SK-N-SH treated with all-trans-retinoic acid at 6 μM for 48 hours (cell line): ENCODE measurements at regions not wholly inside any gene's neighbourhood (a gene's known extent, or its start where the extent isn't known, plus 50 kb on each side); places are given as distances from the start of the nearest gene placed in this dataset.

Source experiments
- ATAC-seq: fragments of 200-7000 bp; cut with Tn5 transposase; 3 replicates; pipeline ENCODE4 v1.9.1; 2020; ENCODE audit warnings: mild to moderate bottlenecking, moderate library complexity
- BACH2 ChIP-seq: fragments of 250-450 bp; sonication (Bioruptor Pico); IDR thresholded peaks from 2 replicates; pipeline ENCODE4 v1.9.0; 2021; ENCODE audit warnings: mild to moderate bottlenecking, borderline replicate concordance
- CREB5 ChIP-seq: fragments of 250-450 bp; sonication (Bioruptor Pico); IDR thresholded peaks from 2 replicates; pipeline ENCODE4 v1.5.1; 2020; ENCODE audit warnings: low read depth, mild to moderate bottlenecking, moderate library complexity
- CSRNP3 ChIP-seq: fragments of 250-450 bp; sonication (Bioruptor Pico); IDR thresholded peaks from 2 replicates; pipeline ENCODE4 v1.5.1; 2021; ENCODE audit warnings: mild to moderate bottlenecking, moderate library complexity
- ESRRG ChIP-seq: fragments of 250-450 bp; sonication (Bioruptor Pico); IDR thresholded peaks from 2 replicates; pipeline ENCODE4 v1.6.1; 2021; ENCODE audit warnings: mild to moderate bottlenecking
- GLIS3 ChIP-seq: fragments of 250-450 bp; sonication (Bioruptor Pico); IDR thresholded peaks from 2 replicates; pipeline ENCODE4 v1.5.0; 2020; ENCODE audit warnings: mild to moderate bottlenecking, moderate library complexity
- ISL1 ChIP-seq: fragments of 250-450 bp; sonication (Bioruptor Pico); IDR thresholded peaks from 2 replicates; pipeline ENCODE4 v2.1.2; 2022; ENCODE audit warnings: mild to moderate bottlenecking, moderate library complexity
- OSR1 ChIP-seq: fragments of 250-450 bp; sonication (Bioruptor Pico); IDR thresholded peaks from 2 replicates; pipeline ENCODE4 v1.8.0; 2022; ENCODE audit warnings: moderate library complexity, mild to moderate bottlenecking, inconsistent platforms
- PATZ1 ChIP-seq: fragments of 250-450 bp; sonication (Bioruptor Pico); IDR thresholded peaks from 2 replicates; pipeline ENCODE4 v1.8.0; 2020; ENCODE audit warnings: mild to moderate bottlenecking, moderate library complexity, borderline replicate concordance
- POU6F1 ChIP-seq: fragments of 250-450 bp; sonication (Bioruptor Pico); IDR thresholded peaks from 2 replicates; pipeline ENCODE4 v1.8.0; 2021; ENCODE audit warnings: low read depth, mild to moderate bottlenecking, moderate library complexity, borderline replicate concordance
- RARB ChIP-seq: fragments of 250-450 bp; sonication (Bioruptor Pico); IDR thresholded peaks from 2 replicates; pipeline ENCODE4 v1.8.0; 2021; ENCODE audit warnings: mild to moderate bottlenecking, moderate library complexity
- SNAI2 ChIP-seq: fragments of 250-450 bp; sonication (Bioruptor Pico); IDR thresholded peaks from 2 replicates; pipeline ENCODE4 v1.5.0; 2020; ENCODE audit warnings: mild to moderate bottlenecking, moderate library complexity
- TCF4 ChIP-seq: fragments of 250-450 bp; sonication (Bioruptor Pico); IDR thresholded peaks from 2 replicates; pipeline ENCODE4 v1.8.0; 2021; ENCODE audit warnings: mild to moderate bottlenecking, moderate library complexity, borderline replicate concordance
- TOX ChIP-seq: fragments of 250-450 bp; sonication (Bioruptor Pico); IDR thresholded peaks from 2 replicates; pipeline ENCODE4 v1.8.0; 2021; ENCODE audit warnings: mild to moderate bottlenecking, moderate library complexity, borderline replicate concordance
- TSHZ2 ChIP-seq: fragments of 250-450 bp; sonication (Bioruptor Pico); IDR thresholded peaks from 2 replicates; pipeline ENCODE4 v1.5.0; 2020; ENCODE audit warnings: mild to moderate bottlenecking, moderate library complexity
- ZFP3 ChIP-seq: fragments of 250-450 bp; sonication (Bioruptor Pico); IDR thresholded peaks from 2 replicates; pipeline ENCODE4 v1.5.0; 2020; ENCODE audit warnings: mild to moderate bottlenecking, moderate library complexity
- ZFP30 ChIP-seq: fragments of 450-650 bp; formaldehyde crosslinking; IDR thresholded peaks from 2 replicates; pipeline ENCODE4 v1.5.0; 2022; ENCODE audit warnings: mild to moderate bottlenecking, moderate library complexity
- ZNF565 ChIP-seq: fragments of 450-650 bp; formaldehyde crosslinking; conservative IDR thresholded peaks from 2 replicates; pipeline ENCODE4 v1.5.0; 2020; ENCODE audit warnings: low read depth, mild to moderate bottlenecking, moderate library complexity
- ZNF70 ChIP-seq: fragments of 450-650 bp; formaldehyde crosslinking; IDR thresholded peaks from 2 replicates; pipeline ENCODE4 v1.5.0; 2020; ENCODE audit warnings: mild to moderate bottlenecking, moderate library complexity
- ZNF8 ChIP-seq: fragments of 450-650 bp; formaldehyde crosslinking; IDR thresholded peaks from 2 replicates; pipeline ENCODE4 v1.5.0; 2020; ENCODE audit warnings: mild to moderate bottlenecking, moderate library complexity

- TF ChIP-seq ZNF70 (CRISPR knock-in tag) (no peak), ZNF565 (no peak), BACH2 (CRISPR knock-in tag) (no peak), ESRRG (CRISPR knock-in tag) (no peak), ZFP30 (CRISPR knock-in tag) (no peak), PATZ1 (CRISPR knock-in tag) (no peak), ISL1 (no peak), CSRNP3 (CRISPR knock-in tag) (no peak), RARB (no peak), GLIS3 (CRISPR knock-in tag) (no peak), TCF4 (CRISPR knock-in tag) (no peak), POU6F1 (CRISPR knock-in tag) (no peak), TOX (CRISPR knock-in tag) (no peak), SNAI2 (CRISPR knock-in tag) (no peak), ZFP3 (CRISPR knock-in tag) (no peak), OSR1 (CRISPR knock-in tag) (no peak)
- TF ChIP-seq, all 23 proteins: peak for 0
- no peak for ATAC-seq
These were observed 110.6 kb upstream of the MIR17HG start for GRCh38 chr13:91236921-91237320.

GRCh38 chr13:91238036-91238435 is 109.5 kb upstream of the MIR17HG start:
- ATAC-seq: no peak
- TF ChIP-seq ZFP3 (CRISPR knock-in tag): no peak
- no peak for TF ChIP-seq ISL1
- TF ChIP-seq ZNF8 (CRISPR knock-in tag): no peak
- TF ChIP-seq CREB5 (CRISPR knock-in tag): no peak
- TF ChIP-seq CSRNP3 (CRISPR knock-in tag): no peak
- no peak for TF ChIP-seq RARB
- no peak for TF ChIP-seq ZNF70 (CRISPR knock-in tag)
- no peak for TF ChIP-seq PATZ1 (CRISPR knock-in tag)
- no peak for TF ChIP-seq ZNF565
- no peak for TF ChIP-seq TSHZ2 (CRISPR knock-in tag)
- TF ChIP-seq, all 23 proteins: peak for 0
